ENCODE measurements at regions not wholly inside any gene's neighbourhood (a gene's known extent, or its start where the extent isn't known, plus 50 kb on each side); places are given as distances from the start of the nearest gene placed in this dataset.

- TF ChIP-seq, protein P1, sequence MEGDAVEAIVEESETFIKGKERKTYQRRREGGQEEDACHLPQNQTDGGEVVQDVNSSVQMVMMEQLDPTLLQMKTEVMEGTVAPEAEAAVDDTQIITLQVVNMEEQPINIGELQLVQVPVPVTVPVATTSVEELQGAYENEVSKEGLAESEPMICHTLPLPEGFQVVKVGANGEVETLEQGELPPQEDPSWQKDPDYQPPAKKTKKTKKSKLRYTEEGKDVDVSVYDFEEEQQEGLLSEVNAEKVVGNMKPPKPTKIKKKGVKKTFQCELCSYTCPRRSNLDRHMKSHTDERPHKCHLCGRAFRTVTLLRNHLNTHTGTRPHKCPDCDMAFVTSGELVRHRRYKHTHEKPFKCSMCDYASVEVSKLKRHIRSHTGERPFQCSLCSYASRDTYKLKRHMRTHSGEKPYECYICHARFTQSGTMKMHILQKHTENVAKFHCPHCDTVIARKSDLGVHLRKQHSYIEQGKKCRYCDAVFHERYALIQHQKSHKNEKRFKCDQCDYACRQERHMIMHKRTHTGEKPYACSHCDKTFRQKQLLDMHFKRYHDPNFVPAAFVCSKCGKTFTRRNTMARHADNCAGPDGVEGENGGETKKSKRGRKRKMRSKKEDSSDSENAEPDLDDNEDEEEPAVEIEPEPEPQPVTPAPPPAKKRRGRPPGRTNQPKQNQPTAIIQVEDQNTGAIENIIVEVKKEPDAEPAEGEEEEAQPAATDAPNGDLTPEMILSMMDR (conservative IDR thresholded peaks at IDR 0.05) = no peak
- no peak for TF ChIP-seq ZFX (IDR thresholded peaks at IDR 0.05)
Observed at GRCh38 chr5:119757276-119757675, 127.9 kb downstream of the FAM170A start.

All from C4-2B (cell line).